ENCODE measurements at regions not wholly inside any gene's neighbourhood (a gene's known extent, or its start where the extent isn't known, plus 50 kb on each side); places are given as distances from the start of the nearest gene placed in this dataset.

DNA sequence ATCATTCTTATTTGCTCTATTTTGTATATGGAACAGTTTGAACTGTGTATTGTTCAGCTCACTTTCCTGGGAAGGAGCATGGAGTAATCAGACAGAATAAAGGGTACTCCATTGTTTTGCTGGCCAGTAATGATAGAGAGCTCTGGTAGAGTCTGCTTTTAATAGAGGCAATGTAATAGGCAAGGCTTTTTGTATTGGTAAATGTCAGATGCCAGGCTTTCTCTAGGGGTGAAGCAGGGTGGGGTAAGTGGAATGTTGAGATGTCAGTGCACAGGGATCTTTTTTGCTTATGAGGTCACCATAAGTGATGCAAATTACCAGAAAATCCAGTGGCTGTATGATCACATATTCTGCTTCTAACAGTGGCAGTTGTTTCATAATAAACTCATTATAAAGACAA lies 1088.3 kb upstream of the SORCS1 start:
- H3K27ac ChIP-seq (ENCODE audit: low read depth in 2 of 2, low read length in 2 of 2): no peak overlapping the region
- H3K9ac ChIP-seq (ENCODE audit: low read length in 3 of 3): no peak overlapping the region
- TF ChIP-seq, protein P1, sequence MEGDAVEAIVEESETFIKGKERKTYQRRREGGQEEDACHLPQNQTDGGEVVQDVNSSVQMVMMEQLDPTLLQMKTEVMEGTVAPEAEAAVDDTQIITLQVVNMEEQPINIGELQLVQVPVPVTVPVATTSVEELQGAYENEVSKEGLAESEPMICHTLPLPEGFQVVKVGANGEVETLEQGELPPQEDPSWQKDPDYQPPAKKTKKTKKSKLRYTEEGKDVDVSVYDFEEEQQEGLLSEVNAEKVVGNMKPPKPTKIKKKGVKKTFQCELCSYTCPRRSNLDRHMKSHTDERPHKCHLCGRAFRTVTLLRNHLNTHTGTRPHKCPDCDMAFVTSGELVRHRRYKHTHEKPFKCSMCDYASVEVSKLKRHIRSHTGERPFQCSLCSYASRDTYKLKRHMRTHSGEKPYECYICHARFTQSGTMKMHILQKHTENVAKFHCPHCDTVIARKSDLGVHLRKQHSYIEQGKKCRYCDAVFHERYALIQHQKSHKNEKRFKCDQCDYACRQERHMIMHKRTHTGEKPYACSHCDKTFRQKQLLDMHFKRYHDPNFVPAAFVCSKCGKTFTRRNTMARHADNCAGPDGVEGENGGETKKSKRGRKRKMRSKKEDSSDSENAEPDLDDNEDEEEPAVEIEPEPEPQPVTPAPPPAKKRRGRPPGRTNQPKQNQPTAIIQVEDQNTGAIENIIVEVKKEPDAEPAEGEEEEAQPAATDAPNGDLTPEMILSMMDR (IDR thresholded peaks at IDR 0.05; ENCODE audit: borderline replicate concordance, extremely low read depth, insufficient read depth): no peak
- FAIRE-seq: no peak
- H3K36me3 ChIP-seq (ENCODE audit: control insufficient read depth in 2 of 3, insufficient read depth in 3 of 3, low read length in 3 of 3): no peaks in the 10 kb centered on the region
- no peaks in the 10 kb centered on the region for H3K4me1 ChIP-seq (ENCODE audit: control insufficient read depth in 2 of 3, insufficient read depth in 2 of 3, low read depth in 1 of 3, low read length in 3 of 3)
- H3K27me3 ChIP-seq (ENCODE audit: control insufficient read depth, insufficient read depth, low read length): no peaks in the 10 kb centered on the region
- no peak overlapping the region for H3K4me3 ChIP-seq (ENCODE audit: low read length in 3 of 3)
- DNase-seq: no peak
- H3K9me3 ChIP-seq (ENCODE audit: control insufficient read depth in 2 of 3, insufficient read depth in 1 of 3, low read length in 3 of 3): peaks cover 0 to 2% (median 0%) of the 10 kb centered on the region in 3 donors
- intact Hi-C loops (cut with DNase I): no loop called here

DNA sequence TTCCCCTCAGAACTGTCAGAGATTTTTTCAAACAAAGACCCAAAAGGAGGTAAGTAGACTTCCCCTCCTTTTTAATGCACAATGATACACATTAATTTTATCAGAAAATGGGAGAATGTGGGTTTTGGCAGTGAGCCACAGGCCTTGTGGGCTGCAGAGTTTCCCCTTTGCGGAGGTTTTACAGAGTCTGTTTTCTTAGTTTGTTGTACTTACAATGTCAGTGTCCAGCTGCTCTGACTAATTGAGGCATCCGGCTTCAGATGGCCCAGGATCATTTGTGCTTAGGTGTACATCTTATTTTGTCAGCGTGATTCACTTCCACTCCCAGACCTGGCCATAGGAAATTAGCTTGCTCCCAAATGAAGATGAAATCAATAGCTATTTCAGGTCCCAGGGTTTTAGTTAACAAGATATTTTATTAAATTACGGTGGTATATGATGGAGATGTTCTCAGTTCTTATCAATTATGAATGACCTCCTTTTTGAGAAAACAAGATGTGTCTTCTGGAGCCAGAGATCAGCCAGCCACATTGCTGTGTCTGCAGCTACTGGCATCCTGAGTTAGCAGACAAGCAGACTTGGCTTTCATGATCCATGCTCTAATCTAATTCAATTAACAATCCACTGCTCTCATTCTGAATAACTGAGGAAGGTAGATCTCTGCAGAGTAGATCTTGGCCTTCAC lies 1086.6 kb upstream of the SORCS1 start:
- H3K9me3 ChIP-seq (ENCODE audit: control insufficient read depth in 2 of 3, insufficient read depth in 1 of 3, low read length in 3 of 3): peaks cover 0 to 2% (median 0%) of the 10 kb centered on the region in 3 donors
- TF ChIP-seq, protein P1 (IDR thresholded peaks at IDR 0.05; ENCODE audit: borderline replicate concordance, extremely low read depth, insufficient read depth): no peak
- intact Hi-C loops (cut with DNase I): no loop called here
- FAIRE-seq: no peak
- H3K27ac ChIP-seq (ENCODE audit: low read depth in 2 of 2, low read length in 2 of 2): no peak overlapping the region
- no peaks in the 10 kb centered on the region for H3K36me3 ChIP-seq (ENCODE audit: control insufficient read depth in 2 of 3, insufficient read depth in 3 of 3, low read length in 3 of 3)
- no peak overlapping the region for H3K4me3 ChIP-seq (ENCODE audit: low read length in 3 of 3)
- no peaks in the 10 kb centered on the region for H3K4me1 ChIP-seq (ENCODE audit: control insufficient read depth in 2 of 3, insufficient read depth in 2 of 3, low read depth in 1 of 3, low read length in 3 of 3)
- no peak overlapping the region for H3K9ac ChIP-seq (ENCODE audit: low read length in 3 of 3)
- DNase-seq: peak in 2 of 5 donors; percentile 6 to 10
- H3K27me3 ChIP-seq (ENCODE audit: control insufficient read depth, insufficient read depth, low read length): no peaks in the 10 kb centered on the region

DNA sequence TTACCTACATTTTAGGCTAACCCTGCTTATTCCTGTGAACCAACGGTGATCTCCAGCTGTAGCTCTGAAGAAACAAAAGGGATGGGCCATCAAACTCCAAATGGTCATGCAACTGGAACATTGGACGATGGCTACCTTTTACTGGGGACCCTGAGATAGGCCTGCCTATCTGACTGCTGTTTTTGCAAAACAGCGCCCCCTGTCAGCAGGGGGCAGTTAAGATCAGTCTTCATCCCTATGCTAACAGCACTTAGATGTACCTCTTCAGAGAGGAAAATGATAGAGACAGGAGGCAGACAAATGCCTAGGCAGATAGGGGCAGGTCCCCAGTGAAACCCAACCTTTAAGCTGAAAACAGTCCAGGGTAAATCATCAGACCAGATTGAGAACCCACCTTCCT lies 1085.4 kb upstream of the SORCS1 start:
- Histone ChIP-seq H3K4me1 (ENCODE audit: control insufficient read depth in 2 of 3, insufficient read depth in 2 of 3, low read depth in 1 of 3, low read length in 3 of 3) (no peaks in the 10 kb centered on the region), H3K4me3 (ENCODE audit: low read length in 3 of 3) (no peak overlapping the region), H3K27me3 (ENCODE audit: control insufficient read depth, insufficient read depth, low read length) (no peaks in the 10 kb centered on the region), H3K36me3 (ENCODE audit: control insufficient read depth in 2 of 3, insufficient read depth in 3 of 3, low read length in 3 of 3) (no peaks in the 10 kb centered on the region), H3K9me3 (ENCODE audit: control insufficient read depth in 2 of 3, insufficient read depth in 1 of 3, low read length in 3 of 3) (peaks cover 0 to 2% (median 0%) of the 10 kb centered on the region in 3 donors), H3K27ac (ENCODE audit: low read depth in 2 of 2, low read length in 2 of 2) (no peak overlapping the region), H3K9ac (ENCODE audit: low read length in 3 of 3) (no peak overlapping the region)
- intact Hi-C loops (cut with DNase I): no loop called here
- no peak for FAIRE-seq
- TF ChIP-seq, protein P1 (IDR thresholded peaks at IDR 0.05; ENCODE audit: borderline replicate concordance, extremely low read depth, insufficient read depth): no peak
- DNase-seq: no peak

Measured in kidney (tissue), 13 donors.